ENCODE measurements at regions not wholly inside any gene's neighbourhood (a gene's known extent, or its start where the extent isn't known, plus 50 kb on each side); places are given as distances from the start of the nearest gene placed in this dataset.

- Histone ChIP-seq H3K36me3 (ENCODE audit: insufficient read depth, insufficient read length, low read length) (no peaks in the 10 kb centered on the region), H3K4me3 (ENCODE audit: insufficient read length, low read depth) (no peak overlapping the region), H3K9ac (ENCODE audit: insufficient read length, low read depth) (no peak overlapping the region), H3K27me3 (ENCODE audit: insufficient read depth, insufficient read length) (no peaks in the 10 kb centered on the region), H3K4me1 (ENCODE audit: insufficient read depth, insufficient read length) (no peaks in the 10 kb centered on the region), H3K9me3 (ENCODE audit: insufficient read depth, low read length) (no peaks in the 10 kb centered on the region)
- TF ChIP-seq SUZ12 (IDR thresholded peaks at IDR 0.05; ENCODE audit: extremely low read depth, insufficient read depth, insufficient read length) (no peak), ZNF274 (IDR thresholded peaks at IDR 0.05; ENCODE audit: low read depth, low read length) (no peak), YY1 (IDR thresholded peaks at IDR 0.05; ENCODE audit: insufficient read depth, insufficient read length) (no peak)
- no peak for DNase-seq (ENCODE audit: low read depth, low spot score)
These were observed 1567.3 kb downstream of the SLITRK5 start for GRCh38 chr13:89238496-89238895.

GRCh38 chr13:89239361-89240127, 1568.4 kb downstream of the SLITRK5 start:
- H3K9me3 ChIP-seq (ENCODE audit: insufficient read depth, low read length): no peaks in the 10 kb centered on the region
- H3K4me1 ChIP-seq (ENCODE audit: insufficient read depth, insufficient read length): no peaks in the 10 kb centered on the region
- H3K27me3 ChIP-seq (ENCODE audit: insufficient read depth, insufficient read length): no peaks in the 10 kb centered on the region
- H3K4me3 ChIP-seq (ENCODE audit: insufficient read length, low read depth): no peak overlapping the region
- TF ChIP-seq SUZ12 (IDR thresholded peaks at IDR 0.05; ENCODE audit: extremely low read depth, insufficient read depth, insufficient read length): no peak
- no peak for TF ChIP-seq ZNF274 (IDR thresholded peaks at IDR 0.05; ENCODE audit: low read depth, low read length)
- no peak overlapping the region for H3K9ac ChIP-seq (ENCODE audit: insufficient read length, low read depth)
- DNase-seq (ENCODE audit: low read depth, low spot score): no peak
- H3K36me3 ChIP-seq (ENCODE audit: insufficient read depth, insufficient read length, low read length): no peaks in the 10 kb centered on the region

GRCh38 chr13:89255844-89256406, 1584.8 kb downstream of the SLITRK5 start:
- Histone ChIP-seq H3K4me1 (ENCODE audit: insufficient read depth, insufficient read length) (no peaks in the 10 kb centered on the region), H3K27me3 (ENCODE audit: insufficient read depth, insufficient read length) (no peaks in the 10 kb centered on the region), H3K4me3 (ENCODE audit: insufficient read length, low read depth) (no peak overlapping the region), H3K36me3 (ENCODE audit: insufficient read depth, insufficient read length, low read length) (no peaks in the 10 kb centered on the region), H3K9me3 (ENCODE audit: insufficient read depth, low read length) (no peaks in the 10 kb centered on the region), H3K9ac (ENCODE audit: insufficient read length, low read depth) (no peak overlapping the region)
- TF ChIP-seq SUZ12 (IDR thresholded peaks at IDR 0.05; ENCODE audit: extremely low read depth, insufficient read depth, insufficient read length) (no peak), ZNF274 (IDR thresholded peaks at IDR 0.05; ENCODE audit: low read depth, low read length) (no peak), YY1 (IDR thresholded peaks at IDR 0.05; ENCODE audit: insufficient read depth, insufficient read length) (no peak)
- no peak for DNase-seq (ENCODE audit: low read depth, low spot score)

- H3K4me3 ChIP-seq (ENCODE audit: insufficient read length, low read depth): no peak overlapping the region
- H3K27me3 ChIP-seq (ENCODE audit: insufficient read depth, insufficient read length): no peaks in the 10 kb centered on the region
- no peaks in the 10 kb centered on the region for H3K9me3 ChIP-seq (ENCODE audit: insufficient read depth, low read length)
- DNase-seq (ENCODE audit: low read depth, low spot score): no peak
- no peaks in the 10 kb centered on the region for H3K4me1 ChIP-seq (ENCODE audit: insufficient read depth, insufficient read length)
- TF ChIP-seq YY1 (IDR thresholded peaks at IDR 0.05; ENCODE audit: insufficient read depth, insufficient read length) (no peak), ZNF274 (IDR thresholded peaks at IDR 0.05; ENCODE audit: low read depth, low read length) (no peak)
- H3K9ac ChIP-seq (ENCODE audit: insufficient read length, low read depth): no peak overlapping the region
- H3K36me3 ChIP-seq (ENCODE audit: insufficient read depth, insufficient read length, low read length): no peaks in the 10 kb centered on the region
These were observed 1596.6 kb downstream of the SLITRK5 start for GRCh38 chr13:89267734-89268133.

GRCh38 chr13:89269737-89270136, 1598.6 kb downstream of the SLITRK5 start:
- Histone ChIP-seq H3K4me1 (ENCODE audit: insufficient read depth, insufficient read length) (no peaks in the 10 kb centered on the region), H3K9me3 (ENCODE audit: insufficient read depth, low read length) (no peaks in the 10 kb centered on the region), H3K9ac (ENCODE audit: insufficient read length, low read depth) (no peak overlapping the region), H3K36me3 (ENCODE audit: insufficient read depth, insufficient read length, low read length) (no peaks in the 10 kb centered on the region), H3K27me3 (ENCODE audit: insufficient read depth, insufficient read length) (no peaks in the 10 kb centered on the region), H3K4me3 (ENCODE audit: insufficient read length, low read depth) (no peak overlapping the region)
- no peak for DNase-seq (ENCODE audit: low read depth, low spot score)
- no peak for TF ChIP-seq SUZ12 (IDR thresholded peaks at IDR 0.05; ENCODE audit: extremely low read depth, insufficient read depth, insufficient read length)
- no peak for TF ChIP-seq ZNF274 (IDR thresholded peaks at IDR 0.05; ENCODE audit: low read depth, low read length)
- TF ChIP-seq YY1 (IDR thresholded peaks at IDR 0.05; ENCODE audit: insufficient read depth, insufficient read length): no peak

GRCh38 chr13:89270736-89271135, 1599.6 kb downstream of the SLITRK5 start:
- H3K27me3 ChIP-seq (ENCODE audit: insufficient read depth, insufficient read length): no peaks in the 10 kb centered on the region
- H3K9ac ChIP-seq (ENCODE audit: insufficient read length, low read depth): no peak overlapping the region
- DNase-seq (ENCODE audit: low read depth, low spot score): no peak
- H3K36me3 ChIP-seq (ENCODE audit: insufficient read depth, insufficient read length, low read length): no peaks in the 10 kb centered on the region
- no peak overlapping the region for H3K4me3 ChIP-seq (ENCODE audit: insufficient read length, low read depth)
- TF ChIP-seq SUZ12 (IDR thresholded peaks at IDR 0.05; ENCODE audit: extremely low read depth, insufficient read depth, insufficient read length) (no peak), YY1 (IDR thresholded peaks at IDR 0.05; ENCODE audit: insufficient read depth, insufficient read length) (no peak), ZNF274 (IDR thresholded peaks at IDR 0.05; ENCODE audit: low read depth, low read length) (no peak)
- H3K4me1 ChIP-seq (ENCODE audit: insufficient read depth, insufficient read length): no peaks in the 10 kb centered on the region
- no peaks in the 10 kb centered on the region for H3K9me3 ChIP-seq (ENCODE audit: insufficient read depth, low read length)

GRCh38 chr13:89279374-89279773, 1608.2 kb downstream of the SLITRK5 start:
- no peak for DNase-seq (ENCODE audit: low read depth, low spot score)
- no peaks in the 10 kb centered on the region for H3K27me3 ChIP-seq (ENCODE audit: insufficient read depth, insufficient read length)
- no peak overlapping the region for H3K9ac ChIP-seq (ENCODE audit: insufficient read length, low read depth)
- no peaks in the 10 kb centered on the region for H3K4me1 ChIP-seq (ENCODE audit: insufficient read depth, insufficient read length)
- no peak for TF ChIP-seq ZNF274 (IDR thresholded peaks at IDR 0.05; ENCODE audit: low read depth, low read length)
- no peak for TF ChIP-seq SUZ12 (IDR thresholded peaks at IDR 0.05; ENCODE audit: extremely low read depth, insufficient read depth, insufficient read length)
- TF ChIP-seq YY1 (IDR thresholded peaks at IDR 0.05; ENCODE audit: insufficient read depth, insufficient read length): no peak
- no peak overlapping the region for H3K4me3 ChIP-seq (ENCODE audit: insufficient read length, low read depth)
- H3K9me3 ChIP-seq (ENCODE audit: insufficient read depth, low read length): no peaks in the 10 kb centered on the region
- H3K36me3 ChIP-seq (ENCODE audit: insufficient read depth, insufficient read length, low read length): no peaks in the 10 kb centered on the region
